Esophagus squamous epithelium (tissue), 4 donors: ENCODE measurements at regions not wholly inside any gene's neighbourhood (a gene's known extent, or its start where the extent isn't known, plus 50 kb on each side); places are given as distances from the start of the nearest gene placed in this dataset.

ENCODE experiments used
- POLR2A ChIP-seq, 4 donors: fragments of 450-650 bp; IDR thresholded peaks; one replicate each; pipeline ENCODE4 v1.6.1; 2017; ENCODE audit warnings: antibody characterized with exemption in 4 of 4, mild to moderate bottlenecking in 4 of 4, moderate library complexity in 3 of 4
- TF ChIP-seq, protein P1 (sequence below), 6 experiments: fragments of 450-650 bp in 4 of 6; fragments of 200-600 bp in 2 of 6; sonication (generic) in 2 of 6; IDR thresholded peaks; one replicate each; pipeline ENCODE4 v1.5.1; 2016 to 2019; ENCODE audit warnings: antibody characterized with exemption in 6 of 6, mild to moderate bottlenecking in 4 of 6, moderate library complexity in 4 of 6

DNA sequence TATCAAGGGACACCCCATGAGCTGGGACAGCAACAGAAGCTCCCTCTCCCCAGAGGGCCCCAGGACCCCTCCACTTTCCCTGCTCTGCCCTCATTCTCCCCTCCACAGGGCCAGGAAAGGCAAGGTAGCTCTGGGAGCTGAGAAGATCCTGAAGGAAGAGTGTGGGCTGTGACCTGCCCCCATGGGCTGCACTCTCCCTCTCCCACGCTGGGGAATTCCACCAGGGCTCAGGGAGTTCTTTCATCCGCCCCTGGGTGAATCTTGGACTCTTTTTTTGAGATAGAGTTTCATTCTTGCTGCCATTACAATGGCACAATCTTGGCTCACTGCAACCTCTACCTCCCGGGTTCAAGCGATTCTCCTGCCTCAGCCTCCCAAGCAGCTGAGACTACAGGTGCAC lies 73.8 kb downstream of the C9orf50 start:
- TF ChIP-seq, protein P1, sequence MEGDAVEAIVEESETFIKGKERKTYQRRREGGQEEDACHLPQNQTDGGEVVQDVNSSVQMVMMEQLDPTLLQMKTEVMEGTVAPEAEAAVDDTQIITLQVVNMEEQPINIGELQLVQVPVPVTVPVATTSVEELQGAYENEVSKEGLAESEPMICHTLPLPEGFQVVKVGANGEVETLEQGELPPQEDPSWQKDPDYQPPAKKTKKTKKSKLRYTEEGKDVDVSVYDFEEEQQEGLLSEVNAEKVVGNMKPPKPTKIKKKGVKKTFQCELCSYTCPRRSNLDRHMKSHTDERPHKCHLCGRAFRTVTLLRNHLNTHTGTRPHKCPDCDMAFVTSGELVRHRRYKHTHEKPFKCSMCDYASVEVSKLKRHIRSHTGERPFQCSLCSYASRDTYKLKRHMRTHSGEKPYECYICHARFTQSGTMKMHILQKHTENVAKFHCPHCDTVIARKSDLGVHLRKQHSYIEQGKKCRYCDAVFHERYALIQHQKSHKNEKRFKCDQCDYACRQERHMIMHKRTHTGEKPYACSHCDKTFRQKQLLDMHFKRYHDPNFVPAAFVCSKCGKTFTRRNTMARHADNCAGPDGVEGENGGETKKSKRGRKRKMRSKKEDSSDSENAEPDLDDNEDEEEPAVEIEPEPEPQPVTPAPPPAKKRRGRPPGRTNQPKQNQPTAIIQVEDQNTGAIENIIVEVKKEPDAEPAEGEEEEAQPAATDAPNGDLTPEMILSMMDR (IDR thresholded peaks at IDR 0.05): no peak
- no peak for TF ChIP-seq POLR2A (IDR thresholded peaks at IDR 0.05)
